A673 (cell line): ENCODE measurements at regions not wholly inside any gene's neighbourhood (a gene's known extent, or its start where the extent isn't known, plus 50 kb on each side); places are given as distances from the start of the nearest gene placed in this dataset.

Experiments
- CTCF ChIP-seq: fragments of 300-800, 200-600 bp; sonication (generic); conservative IDR thresholded peaks from 2 replicates; pipeline ENCODE4 v1.5.1; 2017; ENCODE audit warnings: low read depth, mild to moderate bottlenecking, antibody characterized with exemption, low read length, moderate library complexity, mixed read lengths
- EZH2 ChIP-seq: fragments of 200-600 bp; sonication (generic); IDR thresholded peaks from 2 replicates; pipeline ENCODE4 v1.6.1; 2017; ENCODE audit warnings: borderline replicate concordance, low read depth, mild to moderate bottlenecking, mixed read lengths, antibody characterized with exemption, low read length; ENCODE audit not compliant: poor library complexity, severe bottlenecking

GRCh38 chr5:10118150-10118549 is 131.5 kb downstream of the ATPSCKMT start:
- TF ChIP-seq CTCF: no peak
- TF ChIP-seq EZH2: no peak
